Nephron (organoid): ENCODE measurements at regions not wholly inside any gene's neighbourhood (a gene's known extent, or its start where the extent isn't known, plus 50 kb on each side); places are given as distances from the start of the nearest gene placed in this dataset.

Experiments
- H3K27ac Mint-ChIP-seq, 3 experiments: 2 replicates each; pipeline ENCODE4 v1.8.0; 2020; ENCODE audit warnings: mixed read lengths in 3 of 3, mild to moderate bottlenecking in 2 of 3, moderate library complexity in 1 of 3
- H3K27me3 Mint-ChIP-seq: 2 replicates; pipeline ENCODE4 v1.8.0; 2021; ENCODE audit warnings: low read depth, mild to moderate bottlenecking, moderate library complexity, mixed read lengths
- H3K36me3 Mint-ChIP-seq: 2 replicates; pipeline ENCODE4 v1.8.0; 2020; ENCODE audit warnings: low read depth, mixed read lengths
- H3K4me1 Mint-ChIP-seq: 2 replicates; pipeline ENCODE4 v1.8.0; 2020; ENCODE audit warnings: mixed read lengths
- H3K4me3 Mint-ChIP-seq, 3 experiments: 2 replicates each; pipeline ENCODE4 v1.8.0; 2020; ENCODE audit warnings: mild to moderate bottlenecking in 3 of 3, mixed read lengths in 3 of 3, moderate library complexity in 2 of 3
- H3K9me3 Mint-ChIP-seq: 2 replicates; pipeline ENCODE4 v1.8.0; 2020; ENCODE audit warnings: mixed read lengths
- TF ChIP-seq, protein P1 (sequence below), 3 experiments: fragments of 200-600 bp; sonication (generic); IDR thresholded peaks; one replicate each; pipeline ENCODE4 v1.5.0; 2021; ENCODE audit warnings: antibody characterized with exemption in 3 of 3; ENCODE audit not compliant: unreplicated experiment in 3 of 3

DNA sequence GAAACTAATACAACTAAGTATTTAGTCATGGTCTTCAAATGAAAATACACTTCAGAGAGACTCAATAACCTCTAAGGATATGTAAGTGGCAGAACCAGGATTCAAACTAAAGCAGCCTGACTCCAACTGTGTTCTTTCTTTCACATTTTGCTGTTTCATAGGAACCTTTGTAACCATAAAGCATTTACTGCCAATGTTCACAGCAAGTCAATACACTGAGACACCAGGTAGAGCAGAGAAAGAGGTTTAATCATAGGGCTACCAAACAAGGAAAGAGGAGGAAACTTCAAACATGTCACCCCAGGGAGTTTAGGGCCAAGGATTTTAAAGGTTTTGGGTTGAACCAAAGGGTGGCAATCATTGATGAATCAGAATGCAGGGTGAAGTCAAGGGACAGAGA, 263.1 kb upstream of the PTGER4 start:
- TF ChIP-seq, protein P1, sequence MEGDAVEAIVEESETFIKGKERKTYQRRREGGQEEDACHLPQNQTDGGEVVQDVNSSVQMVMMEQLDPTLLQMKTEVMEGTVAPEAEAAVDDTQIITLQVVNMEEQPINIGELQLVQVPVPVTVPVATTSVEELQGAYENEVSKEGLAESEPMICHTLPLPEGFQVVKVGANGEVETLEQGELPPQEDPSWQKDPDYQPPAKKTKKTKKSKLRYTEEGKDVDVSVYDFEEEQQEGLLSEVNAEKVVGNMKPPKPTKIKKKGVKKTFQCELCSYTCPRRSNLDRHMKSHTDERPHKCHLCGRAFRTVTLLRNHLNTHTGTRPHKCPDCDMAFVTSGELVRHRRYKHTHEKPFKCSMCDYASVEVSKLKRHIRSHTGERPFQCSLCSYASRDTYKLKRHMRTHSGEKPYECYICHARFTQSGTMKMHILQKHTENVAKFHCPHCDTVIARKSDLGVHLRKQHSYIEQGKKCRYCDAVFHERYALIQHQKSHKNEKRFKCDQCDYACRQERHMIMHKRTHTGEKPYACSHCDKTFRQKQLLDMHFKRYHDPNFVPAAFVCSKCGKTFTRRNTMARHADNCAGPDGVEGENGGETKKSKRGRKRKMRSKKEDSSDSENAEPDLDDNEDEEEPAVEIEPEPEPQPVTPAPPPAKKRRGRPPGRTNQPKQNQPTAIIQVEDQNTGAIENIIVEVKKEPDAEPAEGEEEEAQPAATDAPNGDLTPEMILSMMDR (IDR thresholded peaks at IDR 0.05; ENCODE audit: unreplicated experiment in 3 of 3): no peak
- H3K4me3 Mint-ChIP-seq: no peak overlapping the region
- peaks cover 27% of the 10 kb centered on the region for H3K9me3 Mint-ChIP-seq
- H3K27me3 Mint-ChIP-seq: peaks cover 1% of the 10 kb centered on the region
- H3K36me3 Mint-ChIP-seq: no peaks in the 10 kb centered on the region
- H3K27ac Mint-ChIP-seq: no peak overlapping the region
- peaks cover under 1% of the 10 kb centered on the region for H3K4me1 Mint-ChIP-seq

DNA sequence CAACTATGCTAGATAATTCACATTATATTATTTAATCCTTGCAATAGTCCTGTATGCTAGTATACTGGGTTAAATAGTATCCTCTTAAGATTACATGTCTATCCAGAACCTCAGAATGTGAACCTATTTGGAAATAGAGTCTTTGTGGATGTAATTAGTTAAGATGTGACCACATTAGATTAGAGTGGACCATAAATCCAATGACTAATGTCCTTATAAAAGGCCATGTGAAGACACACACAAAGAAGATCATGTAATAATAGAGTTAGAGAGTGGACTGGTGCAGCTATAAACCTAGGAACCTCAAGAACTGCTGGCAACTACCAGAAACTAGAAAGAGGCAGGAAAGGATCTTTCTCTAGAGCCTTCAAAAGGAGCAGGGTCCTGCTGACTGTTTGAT, 263.6 kb upstream of the PTGER4 start:
- H3K27ac Mint-ChIP-seq: no peak overlapping the region
- no peaks in the 10 kb centered on the region for H3K36me3 Mint-ChIP-seq
- peaks cover 25% of the 10 kb centered on the region for H3K9me3 Mint-ChIP-seq
- H3K4me1 Mint-ChIP-seq: peaks cover 5% of the 10 kb centered on the region
- TF ChIP-seq, protein P1 (IDR thresholded peaks at IDR 0.05; ENCODE audit: unreplicated experiment in 3 of 3): no peak
- H3K27me3 Mint-ChIP-seq: no peaks in the 10 kb centered on the region
- no peak overlapping the region for H3K4me3 Mint-ChIP-seq

DNA sequence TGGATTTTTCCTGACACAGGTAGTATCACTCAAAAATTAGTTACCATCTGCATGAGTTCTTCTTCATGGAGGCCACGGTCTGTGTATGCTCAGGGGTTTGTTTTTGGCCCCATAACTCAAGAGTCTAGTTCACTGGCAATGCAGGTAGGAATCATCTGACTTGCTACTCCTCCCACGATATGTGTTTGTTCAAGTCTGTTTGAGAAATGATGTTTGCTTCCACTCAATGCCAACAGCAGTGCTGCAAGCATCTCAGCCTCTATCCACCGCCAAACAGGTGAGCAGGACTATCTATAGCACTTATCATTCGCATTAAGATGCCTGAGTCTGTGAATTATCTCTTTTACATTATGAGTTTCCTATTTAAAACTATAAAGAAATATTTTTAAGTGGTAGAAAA, 264.8 kb upstream of the PTGER4 start:
- no peaks in the 10 kb centered on the region for H3K27me3 Mint-ChIP-seq
- TF ChIP-seq, protein P1 (IDR thresholded peaks at IDR 0.05; ENCODE audit: unreplicated experiment in 3 of 3): no peak
- H3K27ac Mint-ChIP-seq: no peak overlapping the region
- peaks cover 16% of the 10 kb centered on the region for H3K9me3 Mint-ChIP-seq
- H3K4me1 Mint-ChIP-seq: peaks cover 17% of the 10 kb centered on the region
- H3K4me3 Mint-ChIP-seq: no peak overlapping the region
- no peaks in the 10 kb centered on the region for H3K36me3 Mint-ChIP-seq

DNA sequence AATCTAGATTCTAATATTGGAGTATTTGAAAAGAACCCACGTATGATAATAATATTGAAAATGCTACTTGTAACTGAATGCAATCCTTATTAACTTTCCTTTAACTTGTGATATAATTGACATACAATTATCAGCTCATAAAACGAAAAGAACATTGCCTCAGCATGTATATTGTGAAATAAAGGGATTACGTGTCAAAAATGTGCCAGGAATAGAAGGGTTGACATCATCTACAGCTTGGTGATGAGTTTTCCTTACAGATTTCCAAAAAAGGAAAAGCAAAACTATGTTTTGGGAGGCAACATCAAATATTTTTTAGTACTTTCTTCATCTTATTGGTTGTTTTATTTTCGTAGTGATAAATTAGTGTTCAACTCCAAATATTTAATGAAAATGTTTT, 266.0 kb upstream of the PTGER4 start:
- Mint-ChIP-seq H3K9me3 (peaks cover 8% of the 10 kb centered on the region), H3K4me1 (peaks cover 22% of the 10 kb centered on the region), H3K27ac (no peak overlapping the region), H3K36me3 (no peaks in the 10 kb centered on the region), H3K27me3 (no peaks in the 10 kb centered on the region), H3K4me3 (no peak overlapping the region)
- TF ChIP-seq, protein P1 (IDR thresholded peaks at IDR 0.05; ENCODE audit: unreplicated experiment in 3 of 3): no peak

DNA sequence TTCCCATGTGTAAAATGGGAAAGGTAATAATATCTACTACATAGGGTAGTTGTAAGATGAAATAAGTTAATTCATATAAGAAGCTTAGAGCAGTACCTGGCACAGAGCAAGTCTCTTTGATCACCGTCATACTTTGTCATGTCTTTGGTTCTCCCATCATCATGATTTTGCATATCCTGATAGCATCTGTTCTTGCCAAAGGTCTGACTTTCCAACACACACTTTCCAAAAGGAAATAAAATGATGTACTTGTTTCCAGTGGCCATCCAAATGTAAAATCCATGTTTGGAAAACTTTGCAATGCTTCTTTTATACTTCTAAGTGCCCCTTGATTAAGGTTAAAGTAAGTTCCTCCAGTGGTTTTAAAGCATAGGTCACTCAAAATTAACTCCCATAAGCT, 266.9 kb upstream of the PTGER4 start:
- H3K4me3 Mint-ChIP-seq: no peak overlapping the region
- peaks cover 4% of the 10 kb centered on the region for H3K9me3 Mint-ChIP-seq
- H3K36me3 Mint-ChIP-seq: no peaks in the 10 kb centered on the region
- H3K27me3 Mint-ChIP-seq: no peaks in the 10 kb centered on the region
- peaks cover 22% of the 10 kb centered on the region for H3K4me1 Mint-ChIP-seq
- no peak overlapping the region for H3K27ac Mint-ChIP-seq
- TF ChIP-seq, protein P1 (IDR thresholded peaks at IDR 0.05; ENCODE audit: unreplicated experiment in 3 of 3): no peak

DNA sequence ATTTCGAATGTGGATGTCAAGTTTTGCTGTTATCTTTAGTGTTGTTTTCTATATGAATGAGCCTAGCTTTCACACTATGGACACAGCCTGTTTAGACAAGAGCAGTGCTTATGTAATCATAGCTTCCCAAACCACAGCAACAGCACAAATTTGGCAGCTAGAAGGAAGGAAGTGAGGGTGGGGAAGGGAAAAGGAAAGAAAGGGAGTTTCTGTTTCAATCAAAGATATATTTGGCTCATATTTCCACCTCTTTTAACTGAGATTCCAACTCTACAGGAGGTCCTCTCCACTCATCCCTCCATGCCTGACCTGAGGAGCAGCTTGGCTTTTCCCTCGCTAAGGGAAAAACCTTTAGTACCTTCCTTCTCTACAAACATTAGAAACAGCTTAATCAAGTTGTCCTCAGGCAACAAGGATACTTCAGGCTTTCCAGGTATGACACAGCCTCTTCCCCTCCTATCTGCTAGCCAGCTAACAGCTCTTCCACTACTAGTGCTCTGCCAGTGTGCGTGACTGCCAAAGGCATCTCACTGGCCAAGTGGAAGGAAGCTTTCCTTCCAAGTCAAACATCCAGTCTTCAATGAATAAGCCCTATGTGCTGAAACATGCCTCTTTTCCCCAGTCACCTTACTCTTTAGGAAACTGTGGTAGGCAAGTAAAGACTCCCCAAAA, 268.6 kb upstream of the PTGER4 start:
- no peaks in the 10 kb centered on the region for H3K27me3 Mint-ChIP-seq
- H3K4me1 Mint-ChIP-seq: peaks cover 33% of the 10 kb centered on the region
- no peaks in the 10 kb centered on the region for H3K9me3 Mint-ChIP-seq
- H3K27ac Mint-ChIP-seq: peak overlapping the region; percentile 10 to 36 (median 22)
- TF ChIP-seq, protein P1 (IDR thresholded peaks at IDR 0.05; ENCODE audit: unreplicated experiment in 3 of 3): no peak
- H3K4me3 Mint-ChIP-seq: no peak overlapping the region
- no peaks in the 10 kb centered on the region for H3K36me3 Mint-ChIP-seq
